Activated CD4-positive, alpha-beta memory T cell treated with anti-CD3 and anti-CD28 coated beads for 36 hours (primary cell): ENCODE measurements at regions not wholly inside any gene's neighbourhood (a gene's known extent, or its start where the extent isn't known, plus 50 kb on each side); places are given as distances from the start of the nearest gene placed in this dataset.

Experiments used
- CTCF ChIA-PET: fragments of 350-600 bp; sonication (Branson Sonifier 250); formaldehyde crosslinking; loops from one replicate; lab custom pipeline; 2021; ENCODE audit warnings: antibody characterized with exemption, inconsistent platforms; lab: Charles Lee
- POLR2A ChIA-PET: fragments of 350-600 bp; sonication (Branson Sonifier 250); formaldehyde crosslinking; loops from one replicate; lab custom pipeline; 2021; ENCODE audit warnings: antibody characterized with exemption; lab: Charles Lee
- DNase-seq: peaks from one replicate; pipeline ENCODE4 v3.0.0-alpha.2; 2020
- H3K27ac Mint-ChIP-seq: one replicate; pipeline ENCODE4 v1.8.0; 2021; ENCODE audit warnings: mixed read lengths
- H3K27me3 Mint-ChIP-seq: one replicate; pipeline ENCODE4 v1.8.0; 2021; ENCODE audit warnings: mixed read lengths
- H3K36me3 Mint-ChIP-seq: one replicate; pipeline ENCODE4 v1.8.0; 2021; ENCODE audit warnings: mixed read lengths
- H3K4me1 Mint-ChIP-seq: one replicate; pipeline ENCODE4 v1.8.0; 2021; ENCODE audit warnings: low read depth, mixed read lengths
- H3K4me3 Mint-ChIP-seq: one replicate; pipeline ENCODE4 v1.8.0; 2021; ENCODE audit warnings: mild to moderate bottlenecking, mixed read lengths
- H3K9me3 Mint-ChIP-seq: one replicate; pipeline ENCODE4 v1.8.0; 2021; ENCODE audit warnings: mixed read lengths
- intact Hi-C: fragments of 100-400 bp; cut with micrococcal nuclease; formaldehyde crosslinking; loops from one replicate; pipeline ENCODE4 v1.15.1; 2023

GRCh38 chr4:89489338-89489771 is 181.8 kb upstream of the GPRIN3 start:
- no peak for DNase-seq
- H3K27me3 Mint-ChIP-seq, result no peaks in the 10 kb centered on the region
- no peaks in the 10 kb centered on the region for H3K9me3 Mint-ChIP-seq
- H3K4me3 Mint-ChIP-seq, result no peak overlapping the region
- intact Hi-C loops, result no loop called here
- CTCF ChIA-PET, result no interaction called here
- H3K4me1 Mint-ChIP-seq, result no peaks in the 10 kb centered on the region
- POLR2A ChIA-PET, result no interaction called here
- H3K27ac Mint-ChIP-seq, result no peak overlapping the region
- no peaks in the 10 kb centered on the region for H3K36me3 Mint-ChIP-seq

GRCh38 chr4:89488736-89489135 is 181.1 kb upstream of the GPRIN3 start:
- H3K27me3 Mint-ChIP-seq, result no peaks in the 10 kb centered on the region
- no peaks in the 10 kb centered on the region for H3K4me1 Mint-ChIP-seq
- no peak for DNase-seq
- no peak overlapping the region for H3K27ac Mint-ChIP-seq
- intact Hi-C loops, result no loop called here
- H3K4me3 Mint-ChIP-seq, result no peak overlapping the region
- H3K36me3 Mint-ChIP-seq, result no peaks in the 10 kb centered on the region
- no peaks in the 10 kb centered on the region for H3K9me3 Mint-ChIP-seq
- POLR2A ChIA-PET, result no interaction called here
- CTCF ChIA-PET, result no interaction called here

- intact Hi-C loops, result no loop called here
- ChIA-PET POLR2A (no interaction called here), CTCF (interaction anchor here (1.2 kb wide), 1 partner anchor 13 kb away, joined by 4 read pairs; no protein-coding TSS in a partner anchor)
- Mint-ChIP-seq H3K4me3 (no peak overlapping the region), H3K9me3 (no peaks in the 10 kb centered on the region), H3K4me1 (no peaks in the 10 kb centered on the region), H3K27me3 (no peaks in the 10 kb centered on the region), H3K27ac (no peak overlapping the region), H3K36me3 (no peaks in the 10 kb centered on the region)
- DNase-seq, result no peak
Observed at GRCh38 chr4:89486673-89487072, 179.1 kb upstream of the GPRIN3 start.

GRCh38 chr4:89486042-89486441 is 178.4 kb upstream of the GPRIN3 start:
- DNase-seq, result no peak
- Mint-ChIP-seq H3K4me1 (no peaks in the 10 kb centered on the region), H3K9me3 (peaks cover 2% of the 10 kb centered on the region), H3K27me3 (no peaks in the 10 kb centered on the region), H3K36me3 (no peaks in the 10 kb centered on the region), H3K27ac (no peak overlapping the region), H3K4me3 (no peak overlapping the region)
- intact Hi-C loops, result no loop called here
- ChIA-PET CTCF (interaction anchor here (0.6 to 1.2 kb wide), 7 partner anchors 13 to 424 kb away, joined by 3 to 5 read pairs (median 3); no protein-coding TSS in a partner anchor), POLR2A (no interaction called here)

- ChIA-PET CTCF (no interaction called here), POLR2A (no interaction called here)
- Mint-ChIP-seq H3K4me1 (no peaks in the 10 kb centered on the region), H3K27me3 (no peaks in the 10 kb centered on the region), H3K27ac (no peak overlapping the region), H3K9me3 (peaks cover 7% of the 10 kb centered on the region), H3K36me3 (no peaks in the 10 kb centered on the region), H3K4me3 (no peak overlapping the region)
- intact Hi-C loops, result loop anchor here (2.0 kb wide), 1 partner anchor 417 kb away; no protein-coding TSS in a partner anchor
- DNase-seq, result no peak
Observed at GRCh38 chr4:89483833-89484232, 176.2 kb upstream of the GPRIN3 start.

- POLR2A ChIA-PET, result no interaction called here
- CTCF ChIA-PET, result interaction anchor here (0.7 to 1.1 kb wide), 3 partner anchors 13 to 19 kb away, joined by 4 to 5 read pairs (median 4); no protein-coding TSS in a partner anchor
Observed at GRCh38 chr4:89482926-89483595, 175.5 kb upstream of the GPRIN3 start.

GRCh38 chr4:89482251-89482650 is 174.7 kb upstream of the GPRIN3 start:
- peaks cover 7% of the 10 kb centered on the region for H3K9me3 Mint-ChIP-seq
- H3K4me1 Mint-ChIP-seq, result no peaks in the 10 kb centered on the region
- POLR2A ChIA-PET, result no interaction called here
- no peaks in the 10 kb centered on the region for H3K36me3 Mint-ChIP-seq
- H3K27ac Mint-ChIP-seq, result no peak overlapping the region
- no peaks in the 10 kb centered on the region for H3K27me3 Mint-ChIP-seq
- H3K4me3 Mint-ChIP-seq, result no peak overlapping the region
- CTCF ChIA-PET, result interaction anchor here (0.7 to 1.1 kb wide), 3 partner anchors 13 to 20 kb away, joined by 4 to 5 read pairs (median 4); no protein-coding TSS in a partner anchor
- DNase-seq, result peak; percentile 17
- intact Hi-C loops, result loop anchor here (2.0 kb wide), 1 partner anchor 419 kb away; no protein-coding TSS in a partner anchor

More at GRCh38 chr4:89482926-89483595, 175.5 kb upstream of the GPRIN3 start:
- Mint-ChIP-seq H3K4me3 (no peak overlapping the region), H3K36me3 (no peaks in the 10 kb centered on the region), H3K27ac (no peak overlapping the region), H3K27me3 (no peaks in the 10 kb centered on the region), H3K9me3 (peaks cover 7% of the 10 kb centered on the region), H3K4me1 (no peaks in the 10 kb centered on the region)
- intact Hi-C loops, result loop anchor here (2.0 kb wide), 1 partner anchor 418 kb away; no protein-coding TSS in a partner anchor
- no peak for DNase-seq

GRCh38 chr4:89469930-89470375 is 162.4 kb upstream of the GPRIN3 start:
- no peaks in the 10 kb centered on the region for H3K36me3 Mint-ChIP-seq
- peaks cover 26% of the 10 kb centered on the region for H3K4me1 Mint-ChIP-seq
- CTCF ChIA-PET, result interaction anchor here (0.9 to 1.4 kb wide), 4 partner anchors 13 to 243 kb away, joined by 3 to 5 read pairs (median 3); no protein-coding TSS in a partner anchor
- no peaks in the 10 kb centered on the region for H3K27me3 Mint-ChIP-seq
- H3K27ac Mint-ChIP-seq, result peak overlapping the region; percentile 49
- DNase-seq, result peak; percentile 37
- POLR2A ChIA-PET, result no interaction called here
- peak overlapping the region; percentile 14 for H3K4me3 Mint-ChIP-seq
- H3K9me3 Mint-ChIP-seq, result no peaks in the 10 kb centered on the region
- intact Hi-C loops, result loop anchor here (1.0 to 10.0 kb wide), 5 partner anchors 32 to 365 kb away; partner anchors contain the start of gene SNCA

- intact Hi-C loops, result no loop called here
- ChIA-PET CTCF (interaction anchor here (0.9 to 1.4 kb wide), 4 partner anchors 13 to 242 kb away, joined by 3 to 5 read pairs (median 3); no protein-coding TSS in a partner anchor), POLR2A (no interaction called here)
- Mint-ChIP-seq H3K27ac (peak overlapping the region; percentile 49), H3K27me3 (no peaks in the 10 kb centered on the region), H3K4me3 (no peak overlapping the region), H3K36me3 (no peaks in the 10 kb centered on the region), H3K4me1 (peaks cover 26% of the 10 kb centered on the region), H3K9me3 (no peaks in the 10 kb centered on the region)
- no peak for DNase-seq
Observed at GRCh38 chr4:89469516-89469915, 161.9 kb upstream of the GPRIN3 start.

GRCh38 chr4:89468602-89469001 is 161.0 kb upstream of the GPRIN3 start:
- no peaks in the 10 kb centered on the region for H3K36me3 Mint-ChIP-seq
- CTCF ChIA-PET, result interaction anchor here (1.2 kb wide), 1 partner anchor 30 kb away, joined by 3 read pairs; no protein-coding TSS in a partner anchor
- no peak for DNase-seq
- intact Hi-C loops, result no loop called here
- H3K4me1 Mint-ChIP-seq, result peaks cover 26% of the 10 kb centered on the region
- no peak overlapping the region for H3K27ac Mint-ChIP-seq
- no peaks in the 10 kb centered on the region for H3K9me3 Mint-ChIP-seq
- POLR2A ChIA-PET, result no interaction called here
- no peak overlapping the region for H3K4me3 Mint-ChIP-seq
- H3K27me3 Mint-ChIP-seq, result no peaks in the 10 kb centered on the region

- no peaks in the 10 kb centered on the region for H3K9me3 Mint-ChIP-seq
- CTCF ChIA-PET, result no interaction called here
- POLR2A ChIA-PET, result no interaction called here
- no peaks in the 10 kb centered on the region for H3K36me3 Mint-ChIP-seq
- no peak for DNase-seq
- intact Hi-C loops, result no loop called here
- H3K4me3 Mint-ChIP-seq, result no peak overlapping the region
- H3K27me3 Mint-ChIP-seq, result no peaks in the 10 kb centered on the region
- H3K27ac Mint-ChIP-seq, result no peak overlapping the region
- H3K4me1 Mint-ChIP-seq, result no peaks in the 10 kb centered on the region
Observed at GRCh38 chr4:89463341-89463740, 155.7 kb upstream of the GPRIN3 start.

- peaks cover 24% of the 10 kb centered on the region for H3K9me3 Mint-ChIP-seq
- no peaks in the 10 kb centered on the region for H3K4me1 Mint-ChIP-seq
- peaks cover 16% of the 10 kb centered on the region for H3K36me3 Mint-ChIP-seq
- no peak overlapping the region for H3K4me3 Mint-ChIP-seq
- ChIA-PET POLR2A (no interaction called here), CTCF (no interaction called here)
- peaks cover 8% of the 10 kb centered on the region for H3K27me3 Mint-ChIP-seq
- no peak overlapping the region for H3K27ac Mint-ChIP-seq
- intact Hi-C loops, result no loop called here
- DNase-seq, result no peak
Observed at GRCh38 chr4:89447543-89447942, 139.9 kb upstream of the GPRIN3 start.
